Omental fat pad (tissue), 3 donors: ENCODE measurements at regions not wholly inside any gene's neighbourhood (a gene's known extent, or its start where the extent isn't known, plus 50 kb on each side); places are given as distances from the start of the nearest gene placed in this dataset.

Experiments used
- ATAC-seq: fragments of 150-250 bp; one replicate; pipeline ENCODE4 v1.9.1; 2016; ENCODE audit warnings: mild to moderate bottlenecking, moderate library complexity; ENCODE audit not compliant: low FRiP score
- DNase-seq: peaks from one replicate; pipeline ENCODE4 v3.0.0-alpha.2; 2019; ENCODE audit warnings: low spot score
- CTCF ChIP-seq, 3 donors: fragments of 450-650 bp; IDR thresholded peaks; one replicate each; pipeline ENCODE4 v1.5.1; 2016 to 2017; ENCODE audit warnings: antibody characterized with exemption in 3 of 3, mild to moderate bottlenecking in 3 of 3, moderate library complexity in 2 of 3

GRCh38 chr16:65998443-65998842, 368.0 kb upstream of the CDH5 start:
- no peak for ATAC-seq
- DNase-seq = no peak
- TF ChIP-seq CTCF (IDR thresholded peaks at IDR 0.05) = no peak

- no peak for DNase-seq
- ATAC-seq = no peak
- TF ChIP-seq CTCF (IDR thresholded peaks at IDR 0.05) = no peak
Observed at GRCh38 chr16:65994291-65994690, 372.2 kb upstream of the CDH5 start.

- DNase-seq (no peak), ATAC-seq (no peak)
- no peak for TF ChIP-seq CTCF (IDR thresholded peaks at IDR 0.05)
Observed at GRCh38 chr16:65991149-65991701, 375.3 kb upstream of the CDH5 start.

- no peak for TF ChIP-seq CTCF (IDR thresholded peaks at IDR 0.05)
- DNase-seq (no peak), ATAC-seq (no peak)
Observed at GRCh38 chr16:65989861-65990604, 376.5 kb upstream of the CDH5 start.

- no peak for DNase-seq
- TF ChIP-seq CTCF (IDR thresholded peaks at IDR 0.05) = no peak
Observed at GRCh38 chr16:65988024-65988595, 378.4 kb upstream of the CDH5 start.

GRCh38 chr16:65984296-65984695, 382.2 kb upstream of the CDH5 start:
- ATAC-seq (no peak), DNase-seq (no peak)
- TF ChIP-seq CTCF (IDR thresholded peaks at IDR 0.05) = no peak

More at GRCh38 chr16:65988024-65988595, 378.4 kb upstream of the CDH5 start:
- ATAC-seq = no peak

GRCh38 chr16:65981057-65981456, 385.4 kb upstream of the CDH5 start:
- ATAC-seq = no peak
- DNase-seq = no peak
- TF ChIP-seq CTCF (IDR thresholded peaks at IDR 0.05) = no peak
